ENCODE measurements at regions not wholly inside any gene's neighbourhood (a gene's known extent, or its start where the extent isn't known, plus 50 kb on each side); places are given as distances from the start of the nearest gene placed in this dataset.
"Not testable (repeated sequence)": the region's sequence is repeated elsewhere in the genome, so short reads cannot be mapped to it uniquely, and the experiment has no call there.

- Mint-ChIP-seq H3K36me3 (ENCODE audit: insufficient read depth, unreplicated experiment) (no peaks in the 10 kb centered on the region), H3K27ac (ENCODE audit: unreplicated experiment) (no peak overlapping the region), H3K4me3 (ENCODE audit: unreplicated experiment) (no peak overlapping the region), H3K27me3 (ENCODE audit: insufficient read depth, unreplicated experiment) (no peaks in the 10 kb centered on the region), H3K9me3 (ENCODE audit: unreplicated experiment) (no peaks in the 10 kb centered on the region), H3K4me1 (ENCODE audit: low read depth, unreplicated experiment) (no peaks in the 10 kb centered on the region)
- DNase-seq, result no peak
- intact Hi-C loops (cut with micrococcal nuclease; ENCODE audit: unreplicated experiment), result no loop called here
- no peaks in the 10 kb centered on the region for H3K9me3 ChIP-seq
- TF ChIP-seq, protein P1, sequence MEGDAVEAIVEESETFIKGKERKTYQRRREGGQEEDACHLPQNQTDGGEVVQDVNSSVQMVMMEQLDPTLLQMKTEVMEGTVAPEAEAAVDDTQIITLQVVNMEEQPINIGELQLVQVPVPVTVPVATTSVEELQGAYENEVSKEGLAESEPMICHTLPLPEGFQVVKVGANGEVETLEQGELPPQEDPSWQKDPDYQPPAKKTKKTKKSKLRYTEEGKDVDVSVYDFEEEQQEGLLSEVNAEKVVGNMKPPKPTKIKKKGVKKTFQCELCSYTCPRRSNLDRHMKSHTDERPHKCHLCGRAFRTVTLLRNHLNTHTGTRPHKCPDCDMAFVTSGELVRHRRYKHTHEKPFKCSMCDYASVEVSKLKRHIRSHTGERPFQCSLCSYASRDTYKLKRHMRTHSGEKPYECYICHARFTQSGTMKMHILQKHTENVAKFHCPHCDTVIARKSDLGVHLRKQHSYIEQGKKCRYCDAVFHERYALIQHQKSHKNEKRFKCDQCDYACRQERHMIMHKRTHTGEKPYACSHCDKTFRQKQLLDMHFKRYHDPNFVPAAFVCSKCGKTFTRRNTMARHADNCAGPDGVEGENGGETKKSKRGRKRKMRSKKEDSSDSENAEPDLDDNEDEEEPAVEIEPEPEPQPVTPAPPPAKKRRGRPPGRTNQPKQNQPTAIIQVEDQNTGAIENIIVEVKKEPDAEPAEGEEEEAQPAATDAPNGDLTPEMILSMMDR (IDR thresholded peaks at IDR 0.05; ENCODE audit: insufficient read depth in 1 of 2, low read depth in 1 of 2, low read length in 1 of 2, severe bottlenecking in 1 of 2, unreplicated experiment in 1 of 2), result no peak
- no peak overlapping the region for H3K4me3 ChIP-seq (ENCODE audit: low read depth, low read length)
- POLR2A ChIA-PET, result no interaction called here
- no TSS peak for BruUV-seq (replicated peaks)
- no peaks in the 10 kb centered on the region for H3K36me3 ChIP-seq (ENCODE audit: control insufficient read depth, insufficient read depth, low read length)
- H3K4me1 ChIP-seq, result no peaks in the 10 kb centered on the region
- no peaks in the 10 kb centered on the region for H3K27me3 ChIP-seq (replicated peaks; ENCODE audit: control insufficient read depth, insufficient read depth, low read length)
- CTCF ChIA-PET, result no interaction called here
Measured at GRCh38 chr3:26236531-26236930, 386.0 kb upstream of the LRRC3B start.

DNA sequence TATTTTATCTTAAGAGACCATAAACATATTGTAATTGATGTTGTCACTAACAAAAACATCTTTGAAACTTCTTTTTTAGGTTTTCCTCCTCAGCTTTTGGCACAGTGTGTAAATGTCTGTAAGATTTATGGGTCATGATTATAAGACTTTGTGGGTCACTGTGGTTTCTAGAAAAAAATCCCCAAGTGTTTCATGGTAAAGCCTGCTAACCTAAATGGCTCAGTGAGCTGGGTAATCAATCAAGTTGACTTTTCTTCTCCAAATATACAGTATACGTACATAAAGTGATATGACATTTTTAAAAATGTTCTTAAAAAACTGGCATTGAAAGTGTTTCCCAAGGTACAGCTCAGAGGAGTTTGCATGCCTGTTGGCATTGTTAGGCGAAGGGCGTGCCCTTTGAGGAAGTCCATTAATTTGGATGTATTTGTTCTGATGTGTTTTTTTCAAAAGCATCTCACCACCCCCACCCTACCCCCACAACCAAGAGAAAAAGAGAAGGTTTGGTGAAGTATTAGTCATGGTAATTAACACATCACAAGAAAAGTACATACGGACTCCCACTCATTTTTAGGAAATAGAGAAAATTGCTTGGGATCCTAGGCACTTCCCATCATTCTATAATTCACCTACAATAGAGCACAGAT lies 385.4 kb upstream of the LRRC3B start:
- Histone ChIP-seq H3K36me3 (ENCODE audit: control insufficient read depth, insufficient read depth, low read length) (no peaks in the 10 kb centered on the region), H3K27me3 (replicated peaks; ENCODE audit: control insufficient read depth, insufficient read depth, low read length) (no peaks in the 10 kb centered on the region), H3K4me3 (ENCODE audit: low read depth, low read length) (no peak overlapping the region), H3K4me1 (no peaks in the 10 kb centered on the region), H3K9me3 (no peaks in the 10 kb centered on the region)
- H3K27me3 Mint-ChIP-seq (ENCODE audit: insufficient read depth, unreplicated experiment), result no peaks in the 10 kb centered on the region
- no peaks in the 10 kb centered on the region for H3K36me3 Mint-ChIP-seq (ENCODE audit: insufficient read depth, unreplicated experiment)
- DNase-seq, result no peak
- intact Hi-C loops (cut with micrococcal nuclease; ENCODE audit: unreplicated experiment), result no loop called here
- TF ChIP-seq, protein P1 (IDR thresholded peaks at IDR 0.05; ENCODE audit: insufficient read depth in 1 of 2, low read depth in 1 of 2, low read length in 1 of 2, severe bottlenecking in 1 of 2, unreplicated experiment in 1 of 2), result no peak
- POLR2A ChIA-PET, result no interaction called here
- H3K4me3 Mint-ChIP-seq (ENCODE audit: unreplicated experiment), result no peak overlapping the region
- H3K9me3 Mint-ChIP-seq (ENCODE audit: unreplicated experiment), result peaks cover 6% of the 10 kb centered on the region
- H3K27ac Mint-ChIP-seq (ENCODE audit: unreplicated experiment), result no peak overlapping the region
- BruUV-seq (replicated peaks), result no TSS peak
- H3K4me1 Mint-ChIP-seq (ENCODE audit: low read depth, unreplicated experiment), result no peaks in the 10 kb centered on the region
- CTCF ChIA-PET, result no interaction called here

DNA sequence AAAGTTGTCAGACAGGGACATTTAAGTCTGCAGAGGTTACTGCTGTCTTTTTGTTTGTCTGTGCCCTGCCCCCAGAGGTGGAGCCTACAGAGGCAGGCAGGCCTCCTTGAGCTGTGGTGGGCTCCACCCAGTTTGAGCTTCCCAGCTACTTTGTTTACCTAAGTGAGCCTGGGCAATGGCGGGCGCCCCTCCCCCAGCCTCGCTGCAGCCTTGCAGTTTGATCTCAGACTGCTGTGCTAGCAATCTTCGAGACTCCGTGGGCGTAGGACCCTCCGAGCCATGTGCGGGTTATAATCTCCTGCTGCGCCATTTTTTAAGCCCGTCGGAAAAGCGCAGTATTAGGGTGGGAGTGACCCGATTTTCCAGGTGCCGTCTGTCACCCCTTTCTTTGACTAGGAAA lies 378.0 kb upstream of the LRRC3B start:
- H3K9me3 Mint-ChIP-seq (ENCODE audit: unreplicated experiment); CTCF ChIA-PET; POLR2A ChIA-PET; H3K4me3 ChIP-seq (ENCODE audit: low read depth, low read length); H3K4me1 Mint-ChIP-seq (ENCODE audit: low read depth, unreplicated experiment); H3K4me1 ChIP-seq; H3K27me3 Mint-ChIP-seq (ENCODE audit: insufficient read depth, unreplicated experiment); BruUV-seq (replicated peaks); intact Hi-C loops (cut with micrococcal nuclease; ENCODE audit: unreplicated experiment); H3K4me3 Mint-ChIP-seq (ENCODE audit: unreplicated experiment); DNase-seq; H3K9me3 ChIP-seq; H3K36me3 ChIP-seq (ENCODE audit: control insufficient read depth, insufficient read depth, low read length); H3K27ac Mint-ChIP-seq (ENCODE audit: unreplicated experiment); H3K27me3 ChIP-seq (replicated peaks; ENCODE audit: control insufficient read depth, insufficient read depth, low read length); H3K36me3 Mint-ChIP-seq (ENCODE audit: insufficient read depth, unreplicated experiment): not testable (repeated sequence)

DNA sequence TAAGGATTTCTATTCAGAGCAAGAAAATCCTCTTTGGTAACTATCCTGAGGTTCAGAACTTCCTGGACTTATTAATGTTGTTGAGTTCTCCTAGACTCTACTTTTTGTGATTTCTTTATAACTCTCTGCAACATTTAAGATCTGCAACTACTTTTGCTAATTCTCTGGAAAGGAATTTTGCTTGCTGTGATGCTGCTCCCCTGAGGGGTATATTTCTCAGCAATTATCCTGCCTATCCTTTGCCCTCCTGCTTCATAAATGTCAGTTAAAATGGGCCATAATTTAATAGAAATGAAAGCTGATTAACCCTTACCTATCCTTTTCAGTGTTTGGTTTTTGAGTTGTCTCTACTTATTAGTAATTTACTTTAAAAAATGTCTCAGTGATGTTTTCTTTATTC lies 377.3 kb upstream of the LRRC3B start:
- Histone ChIP-seq H3K4me3 (ENCODE audit: low read depth, low read length) (no peak overlapping the region), H3K27me3 (replicated peaks; ENCODE audit: control insufficient read depth, insufficient read depth, low read length) (no peaks in the 10 kb centered on the region), H3K36me3 (ENCODE audit: control insufficient read depth, insufficient read depth, low read length) (no peaks in the 10 kb centered on the region), H3K4me1 (no peaks in the 10 kb centered on the region), H3K9me3 (no peaks in the 10 kb centered on the region)
- DNase-seq, result no peak
- ChIA-PET CTCF (no interaction called here), POLR2A (no interaction called here)
- intact Hi-C loops (cut with micrococcal nuclease; ENCODE audit: unreplicated experiment), result no loop called here
- Mint-ChIP-seq H3K4me3 (ENCODE audit: unreplicated experiment) (no peak overlapping the region), H3K27ac (ENCODE audit: unreplicated experiment) (no peak overlapping the region), H3K27me3 (ENCODE audit: insufficient read depth, unreplicated experiment) (no peaks in the 10 kb centered on the region), H3K4me1 (ENCODE audit: low read depth, unreplicated experiment) (no peaks in the 10 kb centered on the region), H3K9me3 (ENCODE audit: unreplicated experiment) (peaks cover 9% of the 10 kb centered on the region), H3K36me3 (ENCODE audit: insufficient read depth, unreplicated experiment) (no peaks in the 10 kb centered on the region)
- TF ChIP-seq, protein P1 (IDR thresholded peaks at IDR 0.05; ENCODE audit: insufficient read depth in 1 of 2, low read depth in 1 of 2, low read length in 1 of 2, severe bottlenecking in 1 of 2, unreplicated experiment in 1 of 2), result no peak
- BruUV-seq (replicated peaks), result no TSS peak

Measured in Caco-2 (cell line).